ENCODE measurements at regions not wholly inside any gene's neighbourhood (a gene's known extent, or its start where the extent isn't known, plus 50 kb on each side); places are given as distances from the start of the nearest gene placed in this dataset.

- no peaks in the 10 kb centered on the region for H3K9me3 ChIP-seq (replicated peaks in 1 of 3)
- TF ChIP-seq POLR2A (IDR thresholded peaks at IDR 0.05) (no peak), CTCF (IDR thresholded peaks at IDR 0.05) (no peak)
- H3K4me3 ChIP-seq: no peak overlapping the region
- no peak for DNase-seq
- H3K36me3 ChIP-seq (replicated peaks in 1 of 2): no peaks in the 10 kb centered on the region
- WGBS, 4 donors: 88 to 92% (median 90%) methylated on average over 5 of the region's 5 CpGs
- peaks cover 3 to 12% of the 10 kb centered on the region in 2 donors for H3K4me1 ChIP-seq (replicated peaks in 1 of 2)
- H3K27ac ChIP-seq: no peak overlapping the region
- intact Hi-C loops (cut with DNase I): no loop called here
- H3K27me3 ChIP-seq: no peaks in the 10 kb centered on the region
Observed at GRCh38 chr3:194084284-194084683, 51.7 kb upstream of the HES1 start.

Data from adrenal gland (tissue), 9 donors.